NCI-H345 treated with DMSO at 0.1 percent for 48 hours (cell line): ENCODE measurements at regions not wholly inside any gene's neighbourhood (a gene's known extent, or its start where the extent isn't known, plus 50 kb on each side); places are given as distances from the start of the nearest gene placed in this dataset.

ENCODE experiments used
- DNase-seq: peaks from one replicate; lab custom pipeline; 2025; ENCODE audit not compliant: unreplicated experiment; lab: John Stamatoyannopoulos, UW

DNA sequence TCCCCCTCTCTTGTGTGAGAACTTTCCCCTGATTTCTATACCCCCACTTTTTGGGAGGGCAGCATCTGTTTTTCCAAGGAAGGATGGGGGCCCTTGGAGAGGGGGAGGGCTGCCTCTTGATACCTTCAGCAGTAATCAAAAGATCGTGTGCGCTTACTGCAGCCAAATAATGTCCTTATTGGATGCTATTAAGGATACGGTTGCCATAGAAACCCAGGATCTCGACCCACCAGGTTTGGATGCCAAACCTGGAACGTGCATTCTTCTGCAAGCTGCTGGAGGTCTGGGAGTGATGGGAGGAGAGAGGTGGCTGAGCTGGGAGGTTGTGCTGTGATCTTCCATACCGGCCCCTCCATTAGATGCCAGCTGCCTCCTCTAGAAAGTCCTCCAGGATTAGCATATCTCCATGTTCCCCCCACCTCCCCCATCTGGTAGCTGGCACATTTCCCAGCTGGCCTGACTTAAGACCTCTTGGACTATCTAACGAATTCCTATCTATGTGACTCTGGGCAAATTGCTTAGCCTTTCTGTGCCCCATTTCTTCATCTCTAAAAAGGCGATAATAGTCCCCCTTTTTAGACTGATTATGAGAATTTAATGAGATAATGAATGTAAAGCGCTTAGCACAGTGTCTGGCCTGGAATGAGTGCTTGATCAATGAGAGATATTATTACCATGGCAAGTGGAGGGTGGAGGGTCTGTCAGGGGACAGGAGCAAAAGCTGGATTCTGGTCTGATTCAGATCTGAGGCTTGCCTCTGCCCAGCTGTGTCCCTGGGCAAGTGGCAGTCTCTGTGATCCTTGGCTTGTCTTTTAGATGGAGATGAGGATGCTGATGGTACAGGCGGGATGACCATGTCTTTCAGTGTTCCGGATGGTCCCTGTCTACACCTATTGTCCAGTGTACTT, 78.5 kb upstream of the PCBD1 start:
- DNase-seq, result no peak

DNA sequence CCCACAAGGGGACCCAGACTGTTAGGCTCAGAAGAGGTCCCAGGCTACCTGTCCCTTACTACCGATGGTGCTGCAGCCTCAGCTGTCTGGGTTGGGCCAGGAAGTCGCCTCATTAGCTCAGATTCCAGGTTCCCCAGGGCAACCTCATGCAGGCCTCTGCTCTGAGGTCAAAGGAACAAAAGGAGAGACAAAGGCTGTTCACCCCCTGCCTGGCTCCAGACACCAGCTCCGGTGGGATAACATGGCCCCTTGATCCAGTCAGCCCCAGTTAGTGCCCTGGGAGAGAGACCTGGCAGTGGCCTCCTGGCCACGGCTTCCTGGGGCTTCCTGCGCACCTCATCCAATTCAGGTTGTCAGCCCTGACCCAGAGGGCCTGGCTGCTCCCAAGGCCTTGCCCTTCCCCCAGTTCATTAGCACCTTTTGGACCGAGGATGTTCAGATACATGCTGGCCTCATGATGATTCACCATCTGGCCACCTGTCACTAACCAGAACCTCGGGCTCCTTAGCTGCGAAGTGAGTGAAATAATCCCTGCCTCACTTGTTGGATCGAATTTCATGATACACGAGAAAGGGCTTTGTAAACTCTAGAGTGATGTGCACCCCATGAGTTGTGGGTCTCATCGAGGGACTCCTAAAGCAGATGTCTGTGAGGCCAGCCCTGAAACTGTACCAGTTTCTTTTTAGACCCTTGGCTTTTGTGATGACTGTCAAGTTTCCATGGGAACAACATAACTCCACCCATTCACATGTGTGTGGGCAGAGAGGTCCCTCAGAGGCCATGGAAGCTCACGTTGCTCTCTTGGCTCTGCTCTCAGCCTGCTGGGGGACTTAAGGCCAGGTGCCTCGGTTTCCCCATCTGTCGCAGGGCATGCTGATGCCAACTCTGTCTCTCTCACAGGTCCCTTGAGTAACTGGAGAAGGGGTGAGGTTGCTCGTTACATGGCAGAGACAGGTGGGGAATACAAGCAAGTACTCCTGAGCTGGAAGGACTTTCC, 79.5 kb upstream of the PCBD1 start:
- DNase-seq, result no peak

DNA sequence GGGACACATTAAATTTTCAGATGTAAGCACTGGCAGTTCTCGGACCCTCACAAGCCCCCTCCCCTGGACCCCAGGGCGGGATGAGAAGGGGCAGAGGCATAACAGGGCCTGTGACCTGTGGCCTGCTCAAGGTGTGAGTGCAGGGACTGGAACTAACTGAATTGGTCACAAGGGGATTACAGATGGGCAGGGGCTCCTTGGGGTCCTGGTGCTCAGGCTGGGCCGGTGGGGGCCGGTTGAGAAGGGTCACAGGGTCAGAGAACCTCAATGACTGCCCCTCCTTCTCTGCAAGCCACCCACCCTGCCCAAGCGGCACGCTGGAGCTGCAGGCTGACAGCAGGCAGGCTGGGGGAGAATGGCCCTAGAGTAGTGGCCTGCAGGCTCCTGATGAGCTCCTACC, 80.8 kb upstream of the PCBD1 start:
- no peak for DNase-seq

DNA sequence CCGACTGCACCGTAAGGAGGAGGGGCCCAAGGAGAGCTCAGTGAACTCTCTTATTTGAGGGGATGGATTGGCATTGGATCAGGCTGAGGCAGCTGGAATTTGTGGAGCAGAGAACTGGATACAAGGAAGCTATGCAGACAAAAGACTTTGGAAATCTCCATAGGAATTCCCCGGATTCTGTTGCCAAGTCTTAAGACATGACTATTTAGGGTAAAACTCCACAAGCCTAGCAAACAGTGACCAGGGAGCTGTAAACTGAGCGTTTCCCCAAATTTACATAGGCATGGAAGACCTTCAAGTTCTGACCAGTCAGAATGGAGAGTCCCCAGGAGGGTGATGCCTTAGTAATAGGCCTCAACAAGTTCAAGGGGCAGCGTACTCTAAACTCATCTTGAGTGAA, 82.5 kb upstream of the PCBD1 start:
- no peak for DNase-seq

DNA sequence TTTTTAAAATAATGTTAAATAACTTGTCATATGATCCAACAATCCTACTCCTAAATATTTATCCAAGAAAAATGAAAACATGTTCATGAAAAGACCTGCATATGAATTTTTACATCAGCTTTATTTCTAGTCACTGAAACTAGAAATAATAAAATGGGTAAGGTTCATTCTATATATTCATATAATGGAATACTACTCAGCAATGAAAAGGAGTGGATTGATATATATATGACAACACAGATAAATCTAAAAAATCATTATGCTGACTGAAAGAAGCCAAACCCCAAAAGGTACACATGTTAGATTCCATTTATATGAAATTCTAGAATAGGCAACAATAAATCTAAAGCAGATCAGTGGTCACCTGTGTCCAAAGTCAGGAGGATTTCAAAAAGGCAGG, 84.9 kb upstream of the PCBD1 start:
- DNase-seq, result no peak

DNA sequence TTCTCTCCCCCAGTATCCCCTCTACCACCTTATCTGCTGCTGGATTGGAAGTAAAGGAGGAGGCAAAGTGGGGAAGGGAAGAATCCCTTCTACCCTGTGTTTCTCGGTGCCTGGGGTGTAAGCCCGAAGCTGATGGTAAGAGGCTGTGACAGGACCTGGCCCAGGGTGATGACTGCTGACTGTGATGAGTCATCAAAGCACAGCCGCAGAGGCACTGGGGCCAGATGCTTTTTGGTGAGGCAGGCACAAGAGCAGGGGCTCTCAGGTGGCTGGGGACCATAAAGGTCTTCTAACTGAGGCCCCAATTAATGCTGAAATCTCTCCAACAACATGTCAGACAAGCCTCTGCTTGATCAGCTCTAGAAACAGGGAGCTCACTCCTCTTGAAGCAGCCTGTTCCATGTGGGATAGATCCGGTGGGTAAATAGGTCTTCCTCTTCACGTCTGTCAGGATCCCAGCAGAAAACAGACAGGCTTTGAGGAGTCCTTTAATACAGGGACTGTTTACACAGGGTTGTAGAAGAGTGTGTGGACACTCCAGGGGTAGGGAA, 86.1 kb upstream of the PCBD1 start:
- no peak for DNase-seq

DNA sequence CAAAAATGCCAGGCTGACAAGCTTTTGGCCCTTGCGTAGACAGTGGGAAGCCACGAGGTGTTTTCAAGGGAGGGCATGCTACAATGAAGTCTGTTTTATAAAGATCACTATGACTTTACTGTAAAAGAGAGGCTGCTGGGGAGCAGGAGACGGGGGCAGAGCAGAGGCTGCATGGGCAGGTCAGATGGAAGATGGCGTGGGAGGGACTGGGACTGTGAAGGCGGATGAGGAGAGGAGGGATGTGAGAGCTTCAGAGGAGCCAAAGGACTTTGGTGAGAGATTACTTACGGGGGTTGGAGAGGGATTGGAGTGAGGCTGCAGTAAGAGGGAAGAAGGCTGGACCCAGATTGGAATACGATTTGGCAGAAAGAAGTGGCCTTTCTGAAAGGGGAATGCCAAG, 86.6 kb upstream of the PCBD1 start:
- DNase-seq, result no peak

DNA sequence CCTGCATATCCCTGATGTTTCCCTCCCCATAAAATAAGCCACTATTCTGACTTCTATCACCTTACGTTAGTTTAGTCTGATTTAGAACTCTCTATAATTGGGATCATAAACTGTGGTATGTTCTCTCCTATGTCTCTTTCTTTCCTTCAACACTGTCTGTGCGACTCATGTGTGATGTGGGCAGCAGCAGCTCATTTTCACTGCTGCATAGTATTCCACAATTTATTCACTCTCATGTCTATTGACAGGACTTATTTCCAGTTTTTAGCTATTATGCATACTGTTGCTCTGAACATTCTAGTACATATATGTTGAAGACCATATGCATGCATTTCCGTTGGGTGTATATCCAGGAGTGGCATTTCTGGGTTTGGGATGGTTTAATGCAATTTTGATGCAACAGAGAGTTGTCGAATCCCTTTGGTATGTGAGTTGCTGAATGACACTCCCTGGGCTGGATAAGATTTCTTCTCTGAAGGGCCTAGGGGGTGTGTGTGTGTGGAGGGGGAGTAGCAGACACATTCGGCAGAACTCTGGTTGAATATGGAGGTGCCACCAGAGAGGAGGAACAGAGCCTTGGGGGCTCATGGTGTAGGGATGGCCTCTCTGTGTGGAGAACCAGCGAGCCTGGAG, 87.8 kb upstream of the PCBD1 start:
- DNase-seq, result no peak

DNA sequence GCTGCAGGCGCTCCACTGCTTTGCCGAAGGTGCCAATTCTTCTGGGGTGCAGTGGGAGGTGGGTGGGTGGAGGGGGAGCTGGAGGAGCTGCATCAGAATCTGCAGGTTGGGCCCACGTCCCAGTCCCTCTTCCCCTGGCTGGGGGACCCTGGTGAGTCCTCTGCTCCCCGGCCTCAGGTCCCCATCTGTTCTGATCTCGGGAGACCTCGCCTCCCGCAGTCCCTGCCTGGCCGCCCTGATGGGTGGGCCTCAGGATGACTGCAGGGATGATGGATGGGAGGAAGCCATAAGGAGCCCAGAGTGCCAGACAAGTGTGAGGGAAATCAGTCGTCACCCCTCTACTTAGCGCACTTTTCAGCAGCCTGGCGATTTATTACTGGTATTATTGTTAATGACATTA, 89.3 kb upstream of the PCBD1 start:
- no peak for DNase-seq

DNA sequence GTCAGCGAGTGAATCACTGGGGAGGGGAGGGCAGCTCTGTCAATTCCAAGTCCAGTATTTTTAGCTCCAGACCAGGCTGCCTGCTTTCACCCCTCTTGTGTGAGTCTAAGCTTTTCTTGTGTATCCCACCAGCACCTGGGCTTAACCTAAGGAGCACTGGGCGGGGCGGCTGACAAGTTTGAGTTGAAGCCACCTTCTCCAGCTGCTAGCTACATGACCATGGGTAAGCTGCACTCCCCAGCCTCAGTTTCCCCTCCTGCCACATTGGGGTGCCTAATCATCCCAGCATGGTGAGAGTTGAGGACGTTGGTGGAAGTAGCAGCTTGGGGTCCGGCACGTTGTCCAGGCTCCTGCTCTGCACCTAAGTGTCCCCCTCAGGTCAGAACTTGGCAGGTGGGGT, 89.8 kb upstream of the PCBD1 start:
- no peak for DNase-seq

DNA sequence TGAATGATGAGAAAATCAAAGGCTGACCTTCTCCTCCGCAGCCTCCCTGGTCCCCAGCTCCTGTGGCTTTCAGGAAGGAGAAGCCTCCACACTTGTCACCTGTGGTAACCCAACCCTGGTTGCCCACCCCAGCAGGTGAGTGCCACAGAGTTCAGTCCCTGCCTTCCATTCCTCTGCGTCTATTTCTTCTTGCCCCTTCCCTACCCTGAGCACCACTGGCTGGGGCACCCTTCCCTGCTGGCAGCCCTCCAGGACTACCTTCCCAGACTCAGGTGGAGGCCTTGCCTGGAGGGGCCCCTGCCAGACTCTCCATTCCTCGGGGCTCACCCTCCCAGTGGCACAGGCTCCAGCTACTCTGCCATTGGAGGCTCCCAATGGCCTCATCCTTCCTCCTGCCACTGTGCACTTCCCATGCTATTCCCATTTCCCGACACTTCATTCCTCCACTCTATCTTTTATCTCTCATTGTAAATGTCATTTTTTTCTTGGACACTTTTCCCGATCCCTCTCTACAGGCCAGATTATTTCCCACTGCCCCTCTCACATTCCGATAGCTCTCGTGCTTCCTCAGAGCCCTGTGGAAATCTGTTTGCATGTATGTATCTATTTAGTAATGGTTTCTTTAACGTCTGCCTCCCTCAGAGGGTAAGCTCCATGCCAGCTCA, 90.6 kb upstream of the PCBD1 start:
- no peak for DNase-seq

DNA sequence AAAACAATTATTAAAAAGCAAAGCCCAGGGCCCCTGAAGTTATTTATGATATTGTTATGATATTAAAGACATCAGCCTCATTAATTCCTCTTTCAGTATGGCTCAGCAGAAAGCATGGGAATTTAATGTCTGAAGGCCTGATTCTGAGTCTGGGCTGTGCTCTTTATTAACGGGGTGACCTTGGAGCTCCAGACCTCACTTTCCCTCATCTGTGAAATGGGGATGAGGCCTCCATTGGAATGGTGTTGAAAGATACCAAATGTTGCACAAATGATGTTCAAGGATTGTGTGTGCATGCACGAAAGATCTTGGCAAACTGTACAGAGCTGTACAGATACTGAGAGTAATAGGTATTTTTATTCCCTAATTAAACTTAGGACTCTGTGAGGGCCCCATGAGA, 92.3 kb upstream of the PCBD1 start:
- no peak for DNase-seq

DNA sequence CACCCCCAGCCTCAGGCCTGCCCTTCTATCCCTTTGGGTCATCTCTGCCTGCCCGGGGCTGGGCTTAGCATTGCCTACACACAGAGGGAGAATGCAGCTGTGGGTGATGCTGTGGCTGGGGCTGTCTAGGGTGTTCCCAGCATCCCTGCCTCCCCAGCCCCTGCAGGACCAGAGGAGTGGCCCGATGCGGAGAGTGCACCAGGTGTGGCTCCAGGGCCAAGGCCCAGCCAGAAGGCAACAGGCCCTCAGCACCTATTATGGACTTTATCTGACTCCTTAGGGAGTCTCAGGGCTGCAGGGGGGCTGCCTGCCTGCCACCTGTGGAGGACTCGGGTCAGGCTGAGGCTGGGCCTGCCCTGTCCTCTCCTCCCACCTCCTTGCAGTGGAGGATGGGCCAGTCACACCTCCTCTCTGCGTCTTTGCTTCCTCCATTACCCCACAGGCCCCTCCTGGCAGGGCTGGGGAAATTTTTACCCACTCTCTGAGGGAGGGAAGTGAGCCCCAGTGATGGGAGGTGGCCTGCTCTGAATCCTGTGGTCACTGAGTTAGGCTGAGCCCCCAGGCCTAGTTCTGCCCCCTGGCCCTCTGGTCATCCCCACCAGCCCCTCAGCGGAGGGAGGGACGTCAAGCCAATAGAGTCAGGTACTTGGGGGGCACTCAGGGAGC, 92.9 kb upstream of the PCBD1 start:
- no peak for DNase-seq

DNA sequence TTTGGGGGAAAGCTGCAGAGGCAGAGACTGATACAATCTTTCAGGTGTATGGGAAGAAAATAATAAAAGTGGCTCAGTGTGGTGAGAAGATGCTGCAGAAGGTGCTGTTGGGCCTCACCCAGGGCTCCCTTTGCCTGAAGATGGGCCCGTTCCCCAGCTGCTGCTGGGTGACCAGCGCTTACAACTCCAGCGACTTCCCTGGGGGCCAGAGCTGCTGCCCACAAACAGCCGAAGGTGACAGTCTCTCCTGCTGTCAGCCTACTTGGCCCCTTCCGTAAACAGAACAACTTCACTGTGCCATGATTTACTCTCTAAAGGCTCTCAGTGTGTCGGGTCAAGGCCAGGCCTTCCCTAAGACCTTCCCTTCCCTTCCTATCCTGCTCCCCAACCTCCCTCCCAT, 93.6 kb upstream of the PCBD1 start:
- DNase-seq, result no peak

DNA sequence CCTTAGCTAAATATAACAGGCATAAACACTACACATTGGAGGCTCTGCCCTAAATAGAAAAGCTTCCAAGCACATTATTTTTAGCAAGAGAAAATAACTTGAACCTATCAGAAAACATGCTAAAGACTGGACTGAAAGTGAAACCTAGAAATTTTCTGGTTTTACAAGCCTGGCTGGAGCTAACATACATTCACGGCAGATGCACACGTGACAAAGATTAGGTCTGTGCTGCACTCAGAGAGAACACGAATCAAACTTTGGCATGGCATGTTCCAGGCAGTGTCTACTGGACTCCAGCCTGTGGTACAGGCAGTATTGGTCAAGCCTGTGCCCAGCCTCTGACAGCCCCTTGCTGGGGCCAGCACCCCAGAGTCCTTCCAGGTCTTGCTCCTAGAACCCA, 94.1 kb upstream of the PCBD1 start:
- no peak for DNase-seq

DNA sequence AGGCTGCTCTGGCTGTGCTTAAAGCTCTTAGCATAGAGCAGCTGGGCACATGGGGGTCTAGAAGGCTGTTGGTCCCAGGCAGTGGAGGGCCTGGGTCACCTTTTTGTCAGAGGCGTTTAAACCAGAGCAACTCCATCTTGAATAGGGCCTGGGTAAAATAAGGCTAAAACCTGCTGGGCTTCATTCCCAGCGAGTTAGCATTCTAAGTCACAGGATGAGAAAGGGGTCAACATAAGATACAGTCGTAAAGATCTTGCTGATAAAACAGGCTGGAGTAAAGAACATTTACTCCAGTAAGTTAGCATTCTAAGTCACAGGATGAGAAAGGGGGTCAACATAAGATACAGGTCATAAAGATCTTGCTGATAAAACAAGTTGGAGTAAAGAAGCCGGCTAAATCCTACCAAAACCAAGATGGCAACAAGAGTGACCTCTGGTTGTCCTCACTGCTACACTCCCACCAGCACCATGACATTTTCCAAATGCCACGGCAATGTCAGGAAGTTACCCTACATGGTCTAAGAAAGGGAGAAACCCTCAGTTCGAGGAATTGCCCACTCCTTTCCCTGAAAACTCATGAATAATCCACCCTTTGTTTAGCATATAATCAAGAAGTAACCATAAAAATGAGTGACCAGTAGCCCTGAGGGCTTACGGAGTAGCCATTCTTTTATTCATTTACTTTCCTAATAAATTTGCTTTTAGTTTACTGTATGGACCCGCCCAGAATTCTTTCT, 96.8 kb upstream of the PCBD1 start:
- DNase-seq, result no peak

DNA sequence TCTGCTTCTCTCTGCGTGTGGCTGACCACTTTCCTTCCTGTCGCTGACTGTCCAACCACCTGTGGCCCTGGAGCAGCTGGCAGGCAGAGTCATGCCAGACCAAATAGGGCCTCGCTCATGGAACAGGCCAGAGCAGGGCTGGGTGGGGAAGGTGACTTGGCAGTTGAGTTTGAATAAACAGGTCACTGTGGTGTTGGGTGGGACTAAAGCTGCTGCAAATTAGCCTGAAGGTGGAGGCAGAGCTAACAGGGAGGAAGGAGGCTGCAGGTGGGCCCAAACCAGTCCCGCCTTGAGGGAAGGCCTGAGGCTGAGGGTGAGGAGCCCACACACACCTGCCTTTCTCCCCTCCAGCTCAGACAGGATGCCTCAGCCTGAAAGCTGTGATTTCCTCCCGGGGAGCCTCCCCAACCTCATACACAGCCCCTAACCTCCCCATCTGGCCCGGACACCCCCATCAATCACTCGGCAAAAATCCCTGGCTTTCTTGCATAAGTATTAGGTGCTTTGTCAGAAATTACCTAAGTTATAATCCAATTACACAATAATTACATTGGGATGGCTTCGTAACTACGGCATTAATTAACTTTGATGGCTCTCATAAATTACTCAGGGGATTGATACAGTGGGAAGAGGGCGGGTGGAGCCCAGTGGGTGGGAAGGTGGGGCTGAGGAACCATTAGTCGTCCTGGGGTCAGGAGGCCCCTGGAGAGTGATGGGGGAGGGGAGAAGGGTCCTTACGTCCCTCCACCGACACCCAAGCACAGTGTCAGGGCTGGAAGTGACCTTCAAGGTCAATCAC, 97.7 kb upstream of the PCBD1 start:
- no peak for DNase-seq

DNA sequence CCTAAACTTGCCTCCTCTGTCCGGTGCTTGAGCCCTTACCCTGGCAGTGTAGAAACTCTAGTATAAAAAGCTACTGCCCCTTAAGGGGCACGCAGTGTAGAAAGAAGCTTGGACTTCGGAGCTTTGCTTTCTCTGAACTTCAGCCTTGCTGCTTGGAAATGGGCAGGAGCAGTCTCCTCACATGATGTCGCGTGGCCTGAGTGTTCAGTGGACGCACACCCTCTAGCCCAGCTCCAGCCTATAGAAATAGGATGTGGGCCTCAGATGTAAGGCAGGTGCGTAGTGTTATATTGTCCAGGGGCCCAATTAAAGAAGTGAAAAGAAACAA, 98.2 kb upstream of the PCBD1 start:
- no peak for DNase-seq
